Activated CD8-positive, alpha-beta T cell treated with anti-CD3 and anti-CD28 coated beads for 36 hours (primary cell): ENCODE measurements at regions not wholly inside any gene's neighbourhood (a gene's known extent, or its start where the extent isn't known, plus 50 kb on each side); places are given as distances from the start of the nearest gene placed in this dataset.

Experiments
- ATAC-seq: fragments of 200-7000 bp; cut with Tn5 transposase; one replicate; pipeline ENCODE4 v1.10.0; 2021; ENCODE audit warnings: mild to moderate bottlenecking, moderate library complexity
- CTCF ChIA-PET: fragments of 350-600 bp; sonication (Branson Sonifier 250); formaldehyde crosslinking; loops from one replicate; lab custom pipeline; 2021; ENCODE audit warnings: antibody characterized with exemption; lab: Charles Lee
- POLR2A ChIA-PET: fragments of 350-600 bp; sonication (Branson Sonifier 250); formaldehyde crosslinking; loops from one replicate; lab custom pipeline; 2021; ENCODE audit warnings: antibody characterized with exemption; lab: Charles Lee
- DNase-seq: peaks from one replicate; pipeline ENCODE4 v3.0.0-alpha.2; 2020
- H3K27ac Mint-ChIP-seq: one replicate; pipeline ENCODE4 v1.8.0; 2021; ENCODE audit warnings: mild to moderate bottlenecking, mixed read lengths
- H3K27me3 Mint-ChIP-seq: one replicate; pipeline ENCODE4 v1.8.0; 2021; ENCODE audit warnings: mixed read lengths
- H3K36me3 Mint-ChIP-seq: one replicate; pipeline ENCODE4 v1.8.0; 2021; ENCODE audit warnings: low read depth, mixed read lengths
- H3K4me1 Mint-ChIP-seq: one replicate; pipeline ENCODE4 v1.8.0; 2021; ENCODE audit warnings: low read depth, mixed read lengths
- H3K4me3 Mint-ChIP-seq: one replicate; pipeline ENCODE4 v1.8.0; 2021; ENCODE audit warnings: mild to moderate bottlenecking, moderate library complexity, mixed read lengths
- H3K9me3 Mint-ChIP-seq: one replicate; pipeline ENCODE4 v1.8.0; 2021; ENCODE audit warnings: mixed read lengths
- CTCF ChIP-seq: fragments of 200-600 bp; IDR thresholded peaks from one replicate; pipeline ENCODE4 v1.8.0; 2022; ENCODE audit warnings: antibody characterized with exemption, mild to moderate bottlenecking
- intact Hi-C: fragments of 100-400 bp; cut with micrococcal nuclease; formaldehyde crosslinking; loops from one replicate; pipeline ENCODE4 v1.10.0; 2022

DNA sequence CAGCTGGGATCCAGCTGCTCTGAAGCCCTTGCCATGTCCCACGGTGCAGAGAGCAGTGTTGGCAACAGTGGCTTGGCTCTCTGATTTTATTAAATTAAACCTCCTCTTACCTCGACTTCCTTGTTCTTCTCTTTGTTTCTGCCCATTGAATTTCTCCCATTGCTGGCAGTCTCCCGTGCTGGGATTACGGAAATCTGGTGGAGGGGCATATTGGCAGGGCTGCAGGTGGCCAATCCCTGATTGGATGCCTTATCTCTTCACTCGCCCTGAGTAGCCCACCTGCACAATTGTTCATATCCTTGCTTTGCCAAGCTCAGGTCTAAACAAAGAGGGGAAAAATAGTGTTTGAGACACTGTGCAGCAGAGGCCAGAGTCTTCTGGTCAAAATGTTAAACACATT is 493.9 kb downstream of the TMA16 start:
- Mint-ChIP-seq H3K9me3 (no peaks in the 10 kb centered on the region), H3K36me3 (no peaks in the 10 kb centered on the region), H3K27ac (no peak overlapping the region), H3K4me3 (no peak overlapping the region), H3K27me3 (no peaks in the 10 kb centered on the region), H3K4me1 (no peaks in the 10 kb centered on the region)
- TF ChIP-seq CTCF: no peak
- ATAC-seq: no peak
- CTCF ChIA-PET: no interaction called here
- DNase-seq: no peak
- intact Hi-C loops: no loop called here
- POLR2A ChIA-PET: no interaction called here

- CTCF ChIA-PET: no interaction called here
- no peak for DNase-seq
- ATAC-seq: no peak
- H3K27ac Mint-ChIP-seq: no peak overlapping the region
- H3K27me3 Mint-ChIP-seq: no peaks in the 10 kb centered on the region
- intact Hi-C loops: no loop called here
- no peaks in the 10 kb centered on the region for H3K9me3 Mint-ChIP-seq
- no peak for TF ChIP-seq CTCF
- POLR2A ChIA-PET: no interaction called here
- H3K4me1 Mint-ChIP-seq: no peaks in the 10 kb centered on the region
- no peak overlapping the region for H3K4me3 Mint-ChIP-seq
- H3K36me3 Mint-ChIP-seq: no peaks in the 10 kb centered on the region
Measured at GRCh38 chr4:163988865-163989264, 494.4 kb downstream of the TMA16 start.

GRCh38 chr4:163991298-163991865 is 496.9 kb downstream of the TMA16 start:
- Mint-ChIP-seq H3K4me1 (no peaks in the 10 kb centered on the region), H3K27ac (no peak overlapping the region), H3K36me3 (no peaks in the 10 kb centered on the region), H3K27me3 (no peaks in the 10 kb centered on the region), H3K9me3 (no peaks in the 10 kb centered on the region), H3K4me3 (no peak overlapping the region)
- ATAC-seq (no peak), DNase-seq (no peak)
- intact Hi-C loops: no loop called here
- no peak for TF ChIP-seq CTCF
- ChIA-PET POLR2A (no interaction called here), CTCF (no interaction called here)

GRCh38 chr4:164009435-164009834 is 514.9 kb downstream of the TMA16 start:
- Mint-ChIP-seq H3K27ac (no peak overlapping the region), H3K27me3 (no peaks in the 10 kb centered on the region), H3K36me3 (no peaks in the 10 kb centered on the region), H3K4me3 (no peak overlapping the region), H3K4me1 (no peaks in the 10 kb centered on the region), H3K9me3 (peaks cover 3% of the 10 kb centered on the region)
- POLR2A ChIA-PET: no interaction called here
- DNase-seq (no peak), ATAC-seq (no peak)
- intact Hi-C loops: no loop called here
- no peak for TF ChIP-seq CTCF
- CTCF ChIA-PET: no interaction called here

DNA sequence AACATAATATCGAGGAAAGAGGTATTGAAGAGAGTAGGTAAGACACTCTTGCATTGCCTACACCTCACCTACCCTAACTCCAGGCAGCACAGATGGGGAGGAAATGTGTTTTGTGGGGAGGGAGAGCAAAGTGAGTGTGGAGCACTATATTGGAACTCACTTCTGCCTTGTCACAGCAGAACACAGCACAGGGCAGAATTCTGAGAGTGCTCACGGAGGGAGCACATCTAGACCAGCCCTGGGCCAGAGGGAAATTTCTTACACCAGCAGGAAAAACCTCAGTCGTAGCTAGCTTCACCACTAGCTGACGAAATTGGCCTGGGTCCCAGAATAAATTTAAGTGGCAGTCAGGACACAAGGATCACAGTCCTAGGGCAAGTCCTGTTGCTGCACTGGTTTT is 517.3 kb downstream of the TMA16 start:
- Mint-ChIP-seq H3K27me3 (no peaks in the 10 kb centered on the region), H3K9me3 (peaks cover 3% of the 10 kb centered on the region), H3K36me3 (no peaks in the 10 kb centered on the region), H3K4me3 (no peak overlapping the region), H3K27ac (no peak overlapping the region), H3K4me1 (no peaks in the 10 kb centered on the region)
- DNase-seq: no peak
- intact Hi-C loops: no loop called here
- ChIA-PET POLR2A (interaction anchor here (0.6 kb wide), 1 partner anchor 25 kb away, joined by 4 read pairs; no protein-coding TSS in a partner anchor), CTCF (no interaction called here)
- ATAC-seq: no peak
- TF ChIP-seq CTCF: no peak
